ENCODE measurements at regions not wholly inside any gene's neighbourhood (a gene's known extent, or its start where the extent isn't known, plus 50 kb on each side); places are given as distances from the start of the nearest gene placed in this dataset.

DNA sequence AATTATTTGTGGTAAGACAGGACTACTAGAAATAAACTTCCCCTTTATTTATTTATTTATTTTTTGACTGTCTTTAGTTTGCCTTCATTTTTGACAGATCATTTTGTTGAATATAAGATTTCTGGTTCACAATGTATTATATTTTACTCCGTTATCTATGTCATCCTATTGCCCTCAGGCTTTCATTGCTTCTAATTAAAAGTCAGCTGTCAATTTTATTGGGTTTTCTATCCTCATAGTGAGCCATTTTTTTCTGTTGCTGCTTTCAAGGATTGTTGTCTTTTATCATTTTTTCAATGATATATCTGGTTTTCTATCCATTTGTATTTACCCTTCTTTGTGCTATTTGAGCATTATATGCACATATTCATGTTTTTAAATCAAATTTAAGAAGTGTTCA is 866.2 kb downstream of the LRRIQ3 start:
- TF ChIP-seq, protein P1, sequence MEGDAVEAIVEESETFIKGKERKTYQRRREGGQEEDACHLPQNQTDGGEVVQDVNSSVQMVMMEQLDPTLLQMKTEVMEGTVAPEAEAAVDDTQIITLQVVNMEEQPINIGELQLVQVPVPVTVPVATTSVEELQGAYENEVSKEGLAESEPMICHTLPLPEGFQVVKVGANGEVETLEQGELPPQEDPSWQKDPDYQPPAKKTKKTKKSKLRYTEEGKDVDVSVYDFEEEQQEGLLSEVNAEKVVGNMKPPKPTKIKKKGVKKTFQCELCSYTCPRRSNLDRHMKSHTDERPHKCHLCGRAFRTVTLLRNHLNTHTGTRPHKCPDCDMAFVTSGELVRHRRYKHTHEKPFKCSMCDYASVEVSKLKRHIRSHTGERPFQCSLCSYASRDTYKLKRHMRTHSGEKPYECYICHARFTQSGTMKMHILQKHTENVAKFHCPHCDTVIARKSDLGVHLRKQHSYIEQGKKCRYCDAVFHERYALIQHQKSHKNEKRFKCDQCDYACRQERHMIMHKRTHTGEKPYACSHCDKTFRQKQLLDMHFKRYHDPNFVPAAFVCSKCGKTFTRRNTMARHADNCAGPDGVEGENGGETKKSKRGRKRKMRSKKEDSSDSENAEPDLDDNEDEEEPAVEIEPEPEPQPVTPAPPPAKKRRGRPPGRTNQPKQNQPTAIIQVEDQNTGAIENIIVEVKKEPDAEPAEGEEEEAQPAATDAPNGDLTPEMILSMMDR (conservative IDR thresholded peaks at IDR 0.05), result no peak
- TF ChIP-seq EZH2 (IDR thresholded peaks at IDR 0.05; ENCODE audit: low read depth), result no peak

All from PC-9 (cell line).